Islet precursor cell (in vitro differentiated cells): ENCODE measurements at regions not wholly inside any gene's neighbourhood (a gene's known extent, or its start where the extent isn't known, plus 50 kb on each side); places are given as distances from the start of the nearest gene placed in this dataset.
A peak's percentile ranks its signal among the peaks of the same experiment; 100 is the strongest.
"Not testable (repeated sequence)": the region's sequence is repeated elsewhere in the genome, so short reads cannot be mapped to it uniquely, and the experiment has no call there.

Experiments
- DNase-seq: peaks from one replicate; pipeline ENCODE4 v3.0.0-alpha.2; 2018

- DNase-seq, result no peak
Observed at GRCh38 chr4:124459941-124460310, 252.6 kb downstream of the ANKRD50 start.

DNA sequence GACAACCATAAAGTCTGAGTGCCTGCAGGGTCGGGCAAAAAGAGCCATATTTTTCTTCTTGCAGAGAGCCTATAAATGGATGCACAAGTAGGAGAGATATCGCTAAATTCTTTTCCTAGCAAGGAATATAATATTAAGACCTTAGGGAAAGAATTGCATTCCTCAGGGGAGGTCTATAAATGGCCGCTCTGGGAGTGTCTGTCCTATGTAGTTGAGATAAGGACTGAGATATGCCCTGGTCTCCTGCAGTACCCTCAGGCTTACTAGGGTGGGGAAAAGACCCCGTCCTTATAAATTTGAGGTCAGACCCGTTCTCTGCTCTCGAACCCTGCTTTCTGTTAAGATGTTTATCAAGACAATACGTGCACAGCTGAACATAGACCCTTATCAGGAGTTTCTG lies 250.9 kb downstream of the ANKRD50 start:
- not testable (repeated sequence) for DNase-seq

DNA sequence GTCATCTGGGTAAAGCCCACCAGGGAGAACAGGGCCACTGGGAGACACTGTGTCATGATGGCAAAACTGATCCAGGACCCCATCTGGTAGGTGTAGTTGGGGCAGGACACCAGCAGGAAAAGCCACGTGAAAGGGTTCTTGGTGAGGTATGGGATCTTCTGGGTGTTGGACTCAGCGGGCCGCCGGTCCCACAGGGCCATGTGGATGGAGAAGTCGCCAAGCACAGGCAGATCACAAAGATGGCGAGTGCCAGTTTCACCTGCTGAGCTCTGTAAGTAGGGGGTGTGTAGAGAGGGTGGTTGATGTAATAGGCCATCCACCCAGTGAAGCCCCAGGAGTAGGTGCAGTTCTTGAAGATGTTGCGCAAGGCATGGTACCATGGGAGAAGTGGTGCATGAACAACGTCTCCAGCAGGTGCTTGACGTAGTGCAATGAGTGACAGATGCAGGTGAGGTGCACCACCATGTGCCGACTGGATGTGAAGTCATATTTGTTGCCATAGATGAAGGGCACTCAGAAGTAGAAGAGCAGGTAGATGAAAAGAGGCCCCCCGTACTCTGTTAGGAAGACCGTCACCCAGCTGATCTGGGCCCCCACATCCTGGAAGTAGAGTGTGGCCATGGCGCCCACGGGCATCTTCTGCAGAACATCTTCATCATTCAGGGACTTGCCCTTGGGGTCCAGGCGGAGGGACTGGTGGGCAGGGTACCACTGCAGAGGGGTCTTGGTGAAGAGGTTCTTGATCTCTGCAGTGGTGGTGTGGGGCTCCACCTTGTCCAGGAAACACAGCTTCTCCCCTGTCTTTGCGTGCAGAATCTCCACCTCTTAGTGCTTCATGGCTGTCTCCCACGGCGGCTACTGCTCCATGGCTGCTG lies 249.3 kb downstream of the ANKRD50 start:
- no peak for DNase-seq

- DNase-seq, result no peak
Observed at GRCh38 chr4:124464836-124465235, 247.7 kb downstream of the ANKRD50 start.

- DNase-seq, result no peak
Observed at GRCh38 chr4:124468360-124468759, 244.2 kb downstream of the ANKRD50 start.

GRCh38 chr4:124469981-124470380 lies 242.6 kb downstream of the ANKRD50 start:
- no peak for DNase-seq

DNA sequence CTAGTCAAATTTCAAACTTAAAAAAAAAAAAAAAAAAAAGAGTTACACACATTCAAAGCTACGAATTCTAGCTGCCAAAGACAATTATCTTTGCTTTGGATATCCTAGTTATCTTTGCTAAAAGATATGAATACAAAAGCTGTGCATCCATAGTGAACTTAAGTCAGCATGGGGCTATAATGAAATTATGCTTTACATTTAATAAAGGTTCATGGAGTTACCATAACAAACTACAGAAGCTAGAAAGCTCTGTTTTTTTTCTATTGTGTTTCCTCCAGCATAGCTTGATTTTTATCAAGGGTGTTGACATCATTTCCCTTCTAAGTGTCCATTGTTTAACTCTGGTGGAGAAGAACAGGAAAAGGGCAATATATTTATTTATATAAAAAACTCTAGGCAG lies 234.1 kb downstream of the ANKRD50 start:
- no peak for DNase-seq

- DNase-seq, result no peak
Observed at GRCh38 chr4:124480061-124480460, 232.5 kb downstream of the ANKRD50 start.

DNA sequence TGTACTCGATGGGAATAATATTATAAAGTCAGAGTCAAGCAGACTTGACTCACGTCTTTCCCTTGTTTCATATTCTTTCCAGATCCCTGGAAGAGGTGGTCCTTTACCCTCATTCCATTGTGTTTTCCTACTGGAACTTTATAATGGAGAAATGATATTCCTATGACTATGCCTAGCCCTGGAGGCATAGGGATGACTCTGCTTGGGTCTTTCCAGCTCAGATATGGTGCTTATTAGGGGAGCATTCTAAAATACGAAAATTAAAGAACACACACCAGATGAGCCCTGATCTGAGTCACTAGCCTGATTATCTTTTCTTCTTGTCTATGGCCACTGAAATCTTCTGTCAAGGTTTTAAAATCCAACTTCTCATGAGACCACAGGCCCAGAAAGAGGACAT lies 231.4 kb downstream of the ANKRD50 start:
- DNase-seq, result no peak

DNA sequence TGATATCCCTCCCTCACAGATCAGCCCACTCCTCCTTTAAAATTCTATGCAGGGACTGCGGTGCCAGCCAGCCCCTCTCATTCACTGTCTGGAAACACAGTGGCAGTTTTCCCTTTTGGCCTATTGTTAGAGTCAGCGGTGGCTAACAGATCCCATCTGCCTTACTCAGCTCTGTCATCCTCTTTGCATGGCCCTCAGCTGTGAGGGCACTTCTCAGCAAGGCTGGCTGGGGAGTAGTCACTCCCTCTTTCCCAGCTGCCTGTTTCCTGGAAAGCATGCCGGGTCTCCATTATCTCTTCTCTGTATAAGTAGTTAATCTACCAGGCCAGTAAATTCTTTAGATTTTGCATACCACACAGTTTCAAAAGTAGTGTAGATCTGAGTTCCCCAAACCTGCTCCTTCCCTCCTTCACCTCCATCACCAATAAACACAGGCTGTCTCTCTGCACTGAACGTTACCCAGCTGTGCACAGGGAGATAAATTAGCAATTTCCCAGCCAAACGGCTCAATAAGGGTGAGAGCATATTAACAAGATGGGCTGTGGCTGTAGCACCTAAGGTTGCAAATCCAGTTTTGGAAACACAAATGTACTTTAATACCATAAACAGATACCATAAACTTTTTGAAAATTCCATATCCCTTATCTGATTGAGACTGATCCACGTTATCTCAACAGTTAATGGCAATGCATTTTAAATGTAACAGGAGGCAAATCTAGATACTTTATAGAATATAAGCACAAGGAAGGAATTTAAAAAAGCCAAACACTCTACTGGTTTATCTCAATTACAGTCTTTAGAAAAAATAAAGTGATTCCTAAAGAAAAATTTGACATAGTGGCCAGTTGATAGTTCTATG lies 229.3 kb downstream of the ANKRD50 start:
- DNase-seq, result peak; percentile 92

DNA sequence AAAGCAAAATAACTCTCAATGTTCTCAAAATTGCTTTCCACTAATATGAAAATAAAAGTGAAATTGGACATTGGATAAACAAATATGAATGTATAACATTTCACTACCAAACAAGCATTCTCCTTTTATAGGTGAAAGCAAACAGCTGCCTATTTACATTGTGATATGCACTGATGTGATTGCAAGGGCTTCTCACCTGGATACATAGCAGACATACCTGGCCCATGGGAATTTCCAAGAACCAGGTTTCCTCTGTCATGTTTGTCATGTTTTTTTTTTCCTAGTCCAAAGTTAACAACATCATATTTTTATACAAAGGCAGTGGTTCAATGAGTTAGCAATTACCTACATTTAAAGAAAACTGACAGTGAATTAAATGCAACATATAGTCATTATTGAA lies 228.5 kb downstream of the ANKRD50 start:
- DNase-seq, result no peak

GRCh38 chr4:124484940-124485339 lies 227.6 kb downstream of the ANKRD50 start:
- no peak for DNase-seq

DNA sequence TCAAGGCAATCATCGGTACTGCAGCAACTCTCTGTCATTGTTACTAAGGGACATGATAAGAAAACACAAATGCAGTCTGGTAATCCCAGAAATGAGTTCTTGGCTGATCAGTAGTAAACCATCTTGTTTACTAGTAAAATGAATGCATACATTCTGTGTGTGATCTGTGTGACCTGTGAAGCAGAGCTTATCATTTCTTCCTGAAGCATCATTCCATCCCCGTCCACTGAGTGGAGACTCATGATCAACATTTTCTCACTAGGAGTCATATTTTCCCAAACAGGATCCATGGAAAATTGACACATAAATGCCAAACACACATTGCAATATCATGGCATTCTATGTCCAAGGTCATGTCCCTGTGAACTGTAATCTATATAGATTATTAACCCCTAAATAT lies 226.1 kb downstream of the ANKRD50 start:
- DNase-seq, result no peak

DNA sequence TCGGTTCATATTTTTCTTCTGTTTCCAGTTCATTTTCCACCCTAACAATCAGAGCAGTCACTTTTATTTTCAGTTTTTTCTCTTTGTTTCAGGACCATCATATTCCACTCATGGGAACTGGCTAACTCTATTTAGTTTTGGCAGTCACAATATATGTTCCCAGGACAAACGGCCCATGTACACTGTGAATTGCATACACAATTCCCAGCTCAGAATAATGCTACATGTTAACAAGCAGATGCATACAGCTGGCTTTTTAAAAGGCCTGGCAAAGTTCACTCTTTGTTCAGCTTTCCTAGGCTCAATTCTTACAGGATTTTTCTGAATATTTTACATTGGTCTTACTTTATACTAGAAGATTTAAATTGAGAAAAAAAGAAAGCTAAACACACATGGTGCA lies 224.9 kb downstream of the ANKRD50 start:
- DNase-seq, result no peak

GRCh38 chr4:124491361-124492145 lies 221.0 kb downstream of the ANKRD50 start:
- DNase-seq, result no peak

GRCh38 chr4:124499261-124499660 lies 213.3 kb downstream of the ANKRD50 start:
- no peak for DNase-seq

DNA sequence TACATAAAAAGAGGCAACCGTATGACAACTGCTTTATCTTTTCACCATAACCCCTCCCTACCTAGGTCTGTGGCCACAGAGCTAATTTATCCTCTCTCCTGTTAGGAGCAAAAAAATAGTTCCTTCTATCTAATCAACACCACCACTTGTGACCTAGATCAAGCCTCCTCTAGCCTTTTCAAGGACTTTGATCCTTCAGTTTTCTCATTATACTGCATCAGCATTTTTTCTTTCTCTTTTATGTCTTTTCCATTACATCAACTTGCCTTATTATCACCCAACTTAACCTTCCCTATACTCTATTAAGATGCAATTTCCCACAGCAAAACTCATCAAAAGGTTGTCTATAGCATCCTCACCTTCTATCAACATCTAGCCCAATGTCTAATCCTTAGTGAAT lies 211.0 kb downstream of the ANKRD50 start:
- DNase-seq, result no peak

GRCh38 chr4:124504431-124504830 lies 208.1 kb downstream of the ANKRD50 start:
- no peak for DNase-seq

DNA sequence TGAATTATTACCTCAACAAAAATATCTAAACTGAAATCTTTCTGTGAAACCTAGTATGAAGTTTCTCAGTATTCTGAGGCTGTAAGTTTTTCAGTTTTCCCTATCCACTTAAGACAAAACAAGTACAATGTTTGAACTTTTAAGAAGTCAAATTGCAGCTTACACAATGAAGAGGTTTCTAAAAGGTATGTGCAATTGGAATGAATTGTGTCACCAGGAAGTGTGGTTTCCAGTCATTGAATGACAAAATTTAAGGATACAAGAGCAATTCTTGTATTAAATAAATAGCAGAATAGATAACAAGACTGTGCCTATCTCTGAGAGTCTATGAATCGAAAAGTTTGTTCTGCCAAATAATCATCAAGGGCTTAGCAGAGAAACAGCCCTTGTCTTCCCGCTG lies 207.3 kb downstream of the ANKRD50 start:
- DNase-seq, result no peak

DNA sequence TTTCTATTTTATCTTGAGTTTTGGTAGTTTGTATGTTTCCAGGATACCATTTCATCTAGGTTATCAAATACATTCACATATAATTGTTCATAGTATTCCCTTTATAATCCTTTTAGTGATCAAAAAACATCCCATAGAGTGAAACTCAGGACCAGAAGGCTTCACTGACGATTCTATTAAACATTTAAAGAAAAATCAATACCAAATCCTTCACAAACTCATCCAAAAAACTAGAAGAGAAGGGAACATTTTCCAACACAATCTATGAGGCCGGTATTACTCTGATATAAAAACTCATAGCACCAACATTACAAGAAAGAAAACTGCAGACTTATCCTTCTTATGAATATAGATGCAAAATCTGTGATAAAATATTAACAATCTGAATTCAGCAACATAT lies 203.4 kb downstream of the ANKRD50 start:
- DNase-seq, result no peak

- no peak for DNase-seq
Observed at GRCh38 chr4:124514588-124514987, 197.9 kb downstream of the ANKRD50 start.

DNA sequence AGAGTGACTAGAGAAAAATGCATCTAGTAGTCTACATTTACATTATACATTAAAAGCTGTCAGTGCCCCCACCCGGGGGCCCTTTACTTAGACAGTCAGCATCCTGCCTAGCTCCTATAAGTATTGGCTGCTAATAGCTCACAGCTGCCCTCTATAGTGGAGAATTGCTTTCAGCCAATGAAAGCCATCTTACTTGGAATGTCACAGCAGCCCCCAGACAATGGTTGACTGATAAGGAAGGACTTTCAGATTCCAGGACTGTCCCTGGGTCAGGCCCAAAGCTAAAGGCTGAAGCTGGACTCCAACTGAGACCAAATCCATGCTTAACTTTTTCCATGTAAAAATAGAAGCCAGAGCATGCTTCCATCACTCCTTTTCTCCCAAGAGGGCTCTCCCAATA lies 196.9 kb downstream of the ANKRD50 start:
- DNase-seq, result no peak

- DNase-seq, result no peak
Observed at GRCh38 chr4:124519196-124519595, 193.3 kb downstream of the ANKRD50 start.
